ENCODE measurements at regions not wholly inside any gene's neighbourhood (a gene's known extent, or its start where the extent isn't known, plus 50 kb on each side); places are given as distances from the start of the nearest gene placed in this dataset.
"Not testable (repeated sequence)": the region's sequence is repeated elsewhere in the genome, so short reads cannot be mapped to it uniquely, and the experiment has no call there.

- no peak for TF ChIP-seq ZNF652 (CRISPR knock-in tag; IDR thresholded peaks at IDR 0.05; ENCODE audit: borderline replicate concordance, low read depth)
- TF ChIP-seq ZNF18 (CRISPR knock-in tag; IDR thresholded peaks at IDR 0.05; ENCODE audit: insufficient replicate concordance): no peak
- TF ChIP-seq ZNF75D (CRISPR knock-in tag; IDR thresholded peaks at IDR 0.05; ENCODE audit: borderline replicate concordance): no peak
- TF ChIP-seq E2F1 (CRISPR knock-in tag; IDR thresholded peaks at IDR 0.05): no peak
These were observed 225.6 kb downstream of the ZNF326 start (continued) for GRCh38 chr1:90220496-90220895.

GRCh38 chr1:90219166-90219871 is 224.4 kb downstream of the ZNF326 start:
- in situ Hi-C loops (cut with HindIII; ENCODE audit: extremely low pct_ligation_motif_present, low pct_unique_long_range_greater_than_20kb); H3K27me3 ChIP-seq (ENCODE audit: control insufficient read depth in 1 of 2, insufficient read depth in 2 of 2, low read length in 2 of 2); POLR2A ChIA-PET; intact Hi-C loops (cut with micrococcal nuclease; ENCODE audit: unreplicated experiment); H2AFZ ChIP-seq (ENCODE audit: low read length); H3K4me2 ChIP-seq (ENCODE audit: low read depth, low read length); CTCF ChIA-PET (ENCODE audit: low intra/inter-chr PET ratio, low total read pairs); H3K27ac ChIP-seq (ENCODE audit: extremely low read length, insufficient read depth, low read length); H3K9me3 ChIP-seq (ENCODE audit: low read length); DNase-seq (ENCODE audit: low spot score); ATAC-seq; H4K20me1 ChIP-seq (ENCODE audit: insufficient read depth, low read length); H3K4me3 ChIP-seq (replicated peaks in 1 of 3; ENCODE audit: insufficient read depth in 1 of 3, low read depth in 2 of 3, low read length in 3 of 3); H3K9ac ChIP-seq (ENCODE audit: insufficient read depth, low read depth, low read length); H3K36me3 ChIP-seq (replicated peaks in 1 of 2; ENCODE audit: control insufficient read depth in 1 of 2, insufficient read depth in 2 of 2, low read length in 2 of 2); H3K79me2 ChIP-seq (ENCODE audit: insufficient read depth, low read length); BruUV-seq (replicated peaks); FAIRE-seq: not testable (repeated sequence)
- TF ChIP-seq ZNF281 (CRISPR knock-in tag; IDR thresholded peaks at IDR 0.05; ENCODE audit: borderline replicate concordance): peak; percentile 22; the same call in 1 of the 2 replicates
- 70% methylated on average over 24 of the region's 27 CpGs for WGBS (ENCODE audit: low lambda C conversion rate)
- peaks cover 13% of the 10 kb centered on the region for H3K4me1 ChIP-seq (ENCODE audit: insufficient read depth, low read length)

All from HepG2 (cell line).